Uterus (tissue), 2 donors: ENCODE measurements at regions not wholly inside any gene's neighbourhood (a gene's known extent, or its start where the extent isn't known, plus 50 kb on each side); places are given as distances from the start of the nearest gene placed in this dataset.

Experiments
- CTCF ChIP-seq, 4 experiments: fragments of 200-600 bp in 2 of 4; fragments of 450-650 bp in 2 of 4; sonication (generic) in 2 of 4; IDR thresholded peaks; one replicate each; pipeline ENCODE4 v1.5.1; 2016 to 2019; ENCODE audit warnings: antibody characterized with exemption in 4 of 4, mild to moderate bottlenecking in 2 of 4, moderate library complexity in 1 of 4
- POLR2A ChIP-seq, 2 donors: fragments of 450-650 bp; IDR thresholded peaks; one replicate each; pipeline ENCODE4 v1.6.1; 2016; ENCODE audit warnings: antibody characterized with exemption in 2 of 2, mild to moderate bottlenecking in 1 of 2, moderate library complexity in 1 of 2

GRCh38 chr10:2900530-2900929, 166.8 kb upstream of the PFKP start:
- TF ChIP-seq CTCF (IDR thresholded peaks at IDR 0.05), result no peak
- TF ChIP-seq POLR2A (IDR thresholded peaks at IDR 0.05), result no peak
